ENCODE measurements at regions not wholly inside any gene's neighbourhood (a gene's known extent, or its start where the extent isn't known, plus 50 kb on each side); places are given as distances from the start of the nearest gene placed in this dataset.

DNA sequence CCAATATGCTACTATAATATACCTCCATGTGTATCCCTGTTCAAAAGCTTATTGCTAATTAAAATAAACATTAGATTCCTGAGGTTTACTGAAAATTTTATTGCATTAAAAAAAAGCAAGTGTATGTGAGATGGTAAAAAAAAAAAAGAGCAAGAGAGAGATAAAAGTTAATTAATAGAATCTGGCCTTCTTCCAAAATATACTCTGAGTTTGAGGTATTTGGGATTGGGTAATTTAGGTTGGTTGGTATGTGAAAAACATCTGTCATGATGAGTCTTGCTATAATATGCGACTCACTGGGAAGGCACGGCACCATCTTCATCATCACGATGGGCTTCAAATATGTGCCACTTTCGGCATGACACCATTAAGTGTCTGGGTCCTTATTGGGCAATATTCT is 711.1 kb upstream of the SOX9 start (continued):
- TF ChIP-seq, protein P1, sequence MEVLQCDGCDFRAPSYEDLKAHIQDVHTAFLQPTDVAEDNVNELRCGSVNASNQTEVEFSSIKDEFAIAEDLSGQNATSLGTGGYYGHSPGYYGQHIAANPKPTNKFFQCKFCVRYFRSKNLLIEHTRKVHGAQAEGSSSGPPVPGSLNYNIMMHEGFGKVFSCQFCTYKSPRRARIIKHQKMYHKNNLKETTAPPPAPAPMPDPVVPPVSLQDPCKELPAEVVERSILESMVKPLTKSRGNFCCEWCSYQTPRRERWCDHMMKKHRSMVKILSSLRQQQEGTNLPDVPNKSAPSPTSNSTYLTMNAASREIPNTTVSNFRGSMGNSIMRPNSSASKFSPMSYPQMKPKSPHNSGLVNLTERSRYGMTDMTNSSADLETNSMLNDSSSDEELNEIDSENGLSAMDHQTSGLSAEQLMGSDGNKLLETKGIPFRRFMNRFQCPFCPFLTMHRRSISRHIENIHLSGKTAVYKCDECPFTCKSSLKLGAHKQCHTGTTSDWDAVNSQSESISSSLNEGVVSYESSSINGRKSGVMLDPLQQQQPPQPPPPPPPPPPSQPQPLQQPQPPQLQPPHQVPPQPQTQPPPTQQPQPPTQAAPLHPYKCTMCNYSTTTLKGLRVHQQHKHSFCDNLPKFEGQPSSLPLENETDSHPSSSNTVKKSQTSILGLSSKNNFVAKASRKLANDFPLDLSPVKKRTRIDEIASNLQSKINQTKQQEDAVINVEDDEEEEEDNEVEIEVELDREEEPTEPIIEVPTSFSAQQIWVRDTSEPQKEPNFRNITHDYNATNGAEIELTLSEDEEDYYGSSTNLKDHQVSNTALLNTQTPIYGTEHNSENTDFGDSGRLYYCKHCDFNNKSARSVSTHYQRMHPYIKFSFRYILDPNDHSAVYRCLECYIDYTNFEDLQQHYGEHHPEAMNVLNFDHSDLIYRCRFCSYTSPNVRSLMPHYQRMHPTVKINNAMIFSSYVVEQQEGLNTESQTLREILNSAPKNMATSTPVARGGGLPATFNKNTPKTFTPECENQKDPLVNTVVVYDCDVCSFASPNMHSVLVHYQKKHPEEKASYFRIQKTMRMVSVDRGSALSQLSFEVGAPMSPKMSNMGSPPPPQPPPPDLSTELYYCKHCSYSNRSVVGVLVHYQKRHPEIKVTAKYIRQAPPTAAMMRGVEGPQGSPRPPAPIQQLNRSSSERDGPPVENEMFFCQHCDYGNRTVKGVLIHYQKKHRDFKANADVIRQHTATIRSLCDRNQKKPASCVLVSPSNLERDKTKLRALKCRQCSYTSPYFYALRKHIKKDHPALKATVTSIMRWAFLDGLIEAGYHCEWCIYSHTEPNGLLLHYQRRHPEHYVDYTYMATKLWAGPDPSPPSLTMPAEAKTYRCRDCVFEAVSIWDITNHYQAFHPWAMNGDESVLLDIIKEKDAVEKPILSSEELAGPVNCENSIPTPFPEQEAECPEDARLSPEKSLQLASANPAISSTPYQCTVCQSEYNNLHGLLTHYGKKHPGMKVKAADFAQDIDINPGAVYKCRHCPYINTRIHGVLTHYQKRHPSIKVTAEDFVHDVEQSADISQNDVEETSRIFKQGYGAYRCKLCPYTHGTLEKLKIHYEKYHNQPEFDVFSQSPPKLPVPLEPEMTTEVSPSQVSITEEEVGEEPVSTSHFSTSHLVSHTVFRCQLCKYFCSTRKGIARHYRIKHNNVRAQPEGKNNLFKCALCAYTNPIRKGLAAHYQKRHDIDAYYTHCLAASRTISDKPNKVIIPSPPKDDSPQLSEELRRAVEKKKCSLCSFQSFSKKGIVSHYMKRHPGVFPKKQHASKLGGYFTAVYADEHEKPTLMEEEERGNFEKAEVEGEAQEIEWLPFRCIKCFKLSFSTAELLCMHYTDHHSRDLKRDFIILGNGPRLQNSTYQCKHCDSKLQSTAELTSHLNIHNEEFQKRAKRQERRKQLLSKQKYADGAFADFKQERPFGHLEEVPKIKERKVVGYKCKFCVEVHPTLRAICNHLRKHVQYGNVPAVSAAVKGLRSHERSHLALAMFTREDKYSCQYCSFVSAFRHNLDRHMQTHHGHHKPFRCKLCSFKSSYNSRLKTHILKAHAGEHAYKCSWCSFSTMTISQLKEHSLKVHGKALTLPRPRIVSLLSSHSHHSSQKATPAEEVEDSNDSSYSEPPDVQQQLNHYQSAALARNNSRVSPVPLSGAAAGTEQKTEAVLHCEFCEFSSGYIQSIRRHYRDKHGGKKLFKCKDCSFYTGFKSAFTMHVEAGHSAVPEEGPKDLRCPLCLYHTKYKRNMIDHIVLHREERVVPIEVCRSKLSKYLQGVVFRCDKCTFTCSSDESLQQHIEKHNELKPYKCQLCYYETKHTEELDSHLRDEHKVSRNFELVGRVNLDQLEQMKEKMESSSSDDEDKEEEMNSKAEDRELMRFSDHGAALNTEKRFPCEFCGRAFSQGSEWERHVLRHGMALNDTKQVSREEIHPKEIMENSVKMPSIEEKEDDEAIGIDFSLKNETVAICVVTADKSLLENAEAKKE (CRISPR knock-in tag; IDR thresholded peaks at IDR 0.05): no peak

DNA sequence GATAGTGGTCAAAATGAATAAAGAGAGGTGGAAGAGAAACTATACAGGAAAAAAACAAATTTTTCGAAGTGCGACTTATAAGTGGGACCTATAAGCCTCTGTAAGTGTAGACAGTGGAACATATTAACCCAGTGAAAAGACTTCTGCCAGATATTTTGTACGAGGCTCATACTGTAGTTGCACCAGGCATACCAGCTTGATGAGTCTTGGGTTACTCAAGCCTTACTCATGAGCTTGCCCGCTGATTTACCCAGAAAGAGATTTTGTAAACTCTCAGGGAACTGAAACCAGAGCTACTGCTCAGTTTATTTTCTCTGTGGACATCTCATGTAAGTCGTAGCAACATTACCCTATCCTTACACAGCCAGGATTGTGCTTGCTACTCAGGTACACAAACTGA is 708.0 kb upstream of the SOX9 start:
- peaks cover 14% of the 10 kb centered on the region; the same call in 2 of the 3 replicates for H3K9me3 Mint-ChIP-seq
- Histone ChIP-seq H4K20me1 (replicated peaks; ENCODE audit: insufficient read depth) (no peaks in the 10 kb centered on the region), H2AFZ (no peak overlapping the region), H3K79me2 (replicated peaks; ENCODE audit: insufficient read depth) (no peaks in the 10 kb centered on the region), H3K4me2 (no peak overlapping the region), H3K36me3 (ENCODE audit: insufficient read depth) (no peaks in the 10 kb centered on the region), H3K27me3 (ENCODE audit: insufficient read depth) (no peaks in the 10 kb centered on the region), H3K9me2 (ENCODE audit: insufficient read depth) (0 out of 2 replicates have a peak, but pooled peaks cover 4% of the 10 kb centered on the region), H3K27ac (ENCODE audit: low read depth) (no peak overlapping the region), H3K4me1 (ENCODE audit: insufficient read depth) (peaks cover 5% of the 10 kb centered on the region; the same call in 1 of the 2 replicates), H3F3A (replicated peaks; ENCODE audit: low read depth) (no peaks in the 10 kb centered on the region), H3K4me3 (no peak overlapping the region)
- H3K36me3 Mint-ChIP-seq (ENCODE audit: low read depth): peaks cover 10% of the 10 kb centered on the region; the same call in 2 of the 3 replicates
- H3K4me3 Mint-ChIP-seq: no peak overlapping the region
- no peak for DNase-seq (ENCODE audit: low spot score)
- H3K27me3 Mint-ChIP-seq (ENCODE audit: insufficient read depth, low read depth, poor library complexity): peaks cover 3% of the 10 kb centered on the region
- H3K27ac Mint-ChIP-seq: no peak overlapping the region
- no peak for ATAC-seq
- H3K4me1 Mint-ChIP-seq: no peaks in the 10 kb centered on the region
- TF ChIP-seq, protein P2, sequence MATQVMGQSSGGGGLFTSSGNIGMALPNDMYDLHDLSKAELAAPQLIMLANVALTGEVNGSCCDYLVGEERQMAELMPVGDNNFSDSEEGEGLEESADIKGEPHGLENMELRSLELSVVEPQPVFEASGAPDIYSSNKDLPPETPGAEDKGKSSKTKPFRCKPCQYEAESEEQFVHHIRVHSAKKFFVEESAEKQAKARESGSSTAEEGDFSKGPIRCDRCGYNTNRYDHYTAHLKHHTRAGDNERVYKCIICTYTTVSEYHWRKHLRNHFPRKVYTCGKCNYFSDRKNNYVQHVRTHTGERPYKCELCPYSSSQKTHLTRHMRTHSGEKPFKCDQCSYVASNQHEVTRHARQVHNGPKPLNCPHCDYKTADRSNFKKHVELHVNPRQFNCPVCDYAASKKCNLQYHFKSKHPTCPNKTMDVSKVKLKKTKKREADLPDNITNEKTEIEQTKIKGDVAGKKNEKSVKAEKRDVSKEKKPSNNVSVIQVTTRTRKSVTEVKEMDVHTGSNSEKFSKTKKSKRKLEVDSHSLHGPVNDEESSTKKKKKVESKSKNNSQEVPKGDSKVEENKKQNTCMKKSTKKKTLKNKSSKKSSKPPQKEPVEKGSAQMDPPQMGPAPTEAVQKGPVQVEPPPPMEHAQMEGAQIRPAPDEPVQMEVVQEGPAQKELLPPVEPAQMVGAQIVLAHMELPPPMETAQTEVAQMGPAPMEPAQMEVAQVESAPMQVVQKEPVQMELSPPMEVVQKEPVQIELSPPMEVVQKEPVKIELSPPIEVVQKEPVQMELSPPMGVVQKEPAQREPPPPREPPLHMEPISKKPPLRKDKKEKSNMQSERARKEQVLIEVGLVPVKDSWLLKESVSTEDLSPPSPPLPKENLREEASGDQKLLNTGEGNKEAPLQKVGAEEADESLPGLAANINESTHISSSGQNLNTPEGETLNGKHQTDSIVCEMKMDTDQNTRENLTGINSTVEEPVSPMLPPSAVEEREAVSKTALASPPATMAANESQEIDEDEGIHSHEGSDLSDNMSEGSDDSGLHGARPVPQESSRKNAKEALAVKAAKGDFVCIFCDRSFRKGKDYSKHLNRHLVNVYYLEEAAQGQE (IDR thresholded peaks at IDR 0.05; ENCODE audit: unreplicated experiment): no peak
- TF ChIP-seq, protein P3, sequence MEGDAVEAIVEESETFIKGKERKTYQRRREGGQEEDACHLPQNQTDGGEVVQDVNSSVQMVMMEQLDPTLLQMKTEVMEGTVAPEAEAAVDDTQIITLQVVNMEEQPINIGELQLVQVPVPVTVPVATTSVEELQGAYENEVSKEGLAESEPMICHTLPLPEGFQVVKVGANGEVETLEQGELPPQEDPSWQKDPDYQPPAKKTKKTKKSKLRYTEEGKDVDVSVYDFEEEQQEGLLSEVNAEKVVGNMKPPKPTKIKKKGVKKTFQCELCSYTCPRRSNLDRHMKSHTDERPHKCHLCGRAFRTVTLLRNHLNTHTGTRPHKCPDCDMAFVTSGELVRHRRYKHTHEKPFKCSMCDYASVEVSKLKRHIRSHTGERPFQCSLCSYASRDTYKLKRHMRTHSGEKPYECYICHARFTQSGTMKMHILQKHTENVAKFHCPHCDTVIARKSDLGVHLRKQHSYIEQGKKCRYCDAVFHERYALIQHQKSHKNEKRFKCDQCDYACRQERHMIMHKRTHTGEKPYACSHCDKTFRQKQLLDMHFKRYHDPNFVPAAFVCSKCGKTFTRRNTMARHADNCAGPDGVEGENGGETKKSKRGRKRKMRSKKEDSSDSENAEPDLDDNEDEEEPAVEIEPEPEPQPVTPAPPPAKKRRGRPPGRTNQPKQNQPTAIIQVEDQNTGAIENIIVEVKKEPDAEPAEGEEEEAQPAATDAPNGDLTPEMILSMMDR (conservative IDR thresholded peaks at IDR 0.05; ENCODE audit: low read depth in 2 of 2): no peak
- no peak for TF ChIP-seq JUNB (IDR thresholded peaks at IDR 0.05; ENCODE audit: unreplicated experiment)

Measured in GM23338 (cell line).